BLaER1 treated with 17β-estradiol and CSF1 and Interleukin-3, amounts not matched to agents 10 nM and 100 nM (cell line): ENCODE measurements at regions not wholly inside any gene's neighbourhood (a gene's known extent, or its start where the extent isn't known, plus 50 kb on each side); places are given as distances from the start of the nearest gene placed in this dataset.
A peak's percentile ranks its signal among the peaks of the same experiment; 100 is the strongest.

Experiments
- H3K27ac ChIP-seq, 11 experiments: shearing (Covaris generic); formaldehyde crosslinking; 2 replicates each; pipeline ENCODE4 v1.8.1; 2022
- H3K27me3 ChIP-seq, 11 experiments: shearing (Covaris generic); formaldehyde crosslinking; 2 replicates each; pipeline ENCODE4 v1.8.1; 2022
- H3K36me3 ChIP-seq, 11 experiments: shearing (Covaris generic); formaldehyde crosslinking; 2 replicates each; pipeline ENCODE4 v1.8.1; 2022
- H3K4me1 ChIP-seq, 10 experiments: shearing (Covaris generic); formaldehyde crosslinking; 2 replicates each; pipeline ENCODE4 v1.8.1; 2022
- H3K4me2 ChIP-seq, 11 experiments: shearing (Covaris generic); formaldehyde crosslinking; 2 replicates each; pipeline ENCODE4 v1.8.1; 2022
- H3K4me3 ChIP-seq, 10 experiments: shearing (Covaris generic); formaldehyde crosslinking; 2 replicates each; pipeline ENCODE4 v1.8.1; 2022
- H3K9ac ChIP-seq, 11 experiments: shearing (Covaris generic); formaldehyde crosslinking; 2 replicates each; pipeline ENCODE4 v1.8.1; 2022
- H3K9me3 ChIP-seq, 11 experiments: shearing (Covaris generic); formaldehyde crosslinking; replicated peaks in 1 of 11; 2 replicates each; pipeline ENCODE4 v1.8.1; 2022
- H4K20me1 ChIP-seq, 11 experiments: shearing (Covaris generic); formaldehyde crosslinking; 2 replicates each; pipeline ENCODE4 v1.8.1; 2022
- Cebpa-rat ChIP-seq, 11 experiments: shearing (Covaris generic); IDR thresholded peaks; 2 replicates each; pipeline ENCODE4 v1.8.1; 2022

GRCh38 chr4:180962268-180962667 lies 1280.9 kb upstream of the TENM3 start:
- Histone ChIP-seq H3K36me3 (no peaks in the 10 kb centered on the region), H3K9ac (no peak overlapping the region), H3K4me3 (no peak overlapping the region), H4K20me1 (no peaks in the 10 kb centered on the region), H3K4me1 (no peaks in the 10 kb centered on the region), H3K4me2 (no peak overlapping the region), H3K27ac (no peak overlapping the region), H3K9me3 (no peaks in the 10 kb centered on the region), H3K27me3 (no peaks in the 10 kb centered on the region)
- no peak for TF ChIP-seq Cebpa-rat (IDR thresholded peaks at IDR 0.05)

- Histone ChIP-seq H3K9ac (no peak overlapping the region), H4K20me1 (no peaks in the 10 kb centered on the region), H3K4me3 (no peak overlapping the region), H3K4me2 (no peak overlapping the region), H3K36me3 (no peaks in the 10 kb centered on the region), H3K9me3 (no peaks in the 10 kb centered on the region), H3K27me3 (no peaks in the 10 kb centered on the region), H3K4me1 (no peaks in the 10 kb centered on the region), H3K27ac (no peak overlapping the region)
- TF ChIP-seq Cebpa-rat (IDR thresholded peaks at IDR 0.05) = no peak
These were observed 1276.9 kb upstream of the TENM3 start for GRCh38 chr4:180966312-180966711.

- H4K20me1 ChIP-seq = no peaks in the 10 kb centered on the region
- no peak overlapping the region for H3K9ac ChIP-seq
- H3K4me1 ChIP-seq = no peaks in the 10 kb centered on the region
- H3K27me3 ChIP-seq = no peaks in the 10 kb centered on the region
- no peak for TF ChIP-seq Cebpa-rat (IDR thresholded peaks at IDR 0.05)
- no peak overlapping the region for H3K4me3 ChIP-seq
- H3K4me2 ChIP-seq = no peak overlapping the region
- H3K9me3 ChIP-seq = no peaks in the 10 kb centered on the region
- H3K36me3 ChIP-seq = no peaks in the 10 kb centered on the region
- H3K27ac ChIP-seq = no peak overlapping the region
These were observed 1275.3 kb upstream of the TENM3 start for GRCh38 chr4:180967936-180968335.

- H3K4me1 ChIP-seq = no peaks in the 10 kb centered on the region
- H3K4me3 ChIP-seq = no peak overlapping the region
- no peak overlapping the region for H3K9ac ChIP-seq
- TF ChIP-seq Cebpa-rat (IDR thresholded peaks at IDR 0.05) = no peak
- no peak overlapping the region for H3K4me2 ChIP-seq
- H3K27ac ChIP-seq = no peak overlapping the region
- no peaks in the 10 kb centered on the region for H4K20me1 ChIP-seq
- H3K9me3 ChIP-seq = no peaks in the 10 kb centered on the region
- no peaks in the 10 kb centered on the region for H3K27me3 ChIP-seq
- no peaks in the 10 kb centered on the region for H3K36me3 ChIP-seq
These were observed 1269.3 kb upstream of the TENM3 start for GRCh38 chr4:180973894-180974293.

GRCh38 chr4:180990931-180991330 lies 1252.3 kb upstream of the TENM3 start:
- no peaks in the 10 kb centered on the region for H4K20me1 ChIP-seq
- no peak overlapping the region for H3K27ac ChIP-seq
- H3K9me3 ChIP-seq = no peaks in the 10 kb centered on the region
- no peak overlapping the region for H3K4me2 ChIP-seq
- no peaks in the 10 kb centered on the region for H3K4me1 ChIP-seq
- no peak overlapping the region for H3K4me3 ChIP-seq
- no peak for TF ChIP-seq Cebpa-rat (IDR thresholded peaks at IDR 0.05)
- H3K9ac ChIP-seq = no peak overlapping the region
- no peaks in the 10 kb centered on the region for H3K36me3 ChIP-seq
- H3K27me3 ChIP-seq = no peaks in the 10 kb centered on the region

- no peaks in the 10 kb centered on the region for H3K9me3 ChIP-seq
- no peak overlapping the region for H3K27ac ChIP-seq
- H3K4me3 ChIP-seq = no peak overlapping the region
- H4K20me1 ChIP-seq = no peaks in the 10 kb centered on the region
- H3K4me2 ChIP-seq = no peak overlapping the region
- TF ChIP-seq Cebpa-rat (IDR thresholded peaks at IDR 0.05) = no peak
- H3K9ac ChIP-seq = no peak overlapping the region
- H3K27me3 ChIP-seq = no peaks in the 10 kb centered on the region
- H3K4me1 ChIP-seq = no peaks in the 10 kb centered on the region
- H3K36me3 ChIP-seq = no peaks in the 10 kb centered on the region
These were observed 1249.9 kb upstream of the TENM3 start for GRCh38 chr4:180993244-180993836.

GRCh38 chr4:180994722-180995121 lies 1248.5 kb upstream of the TENM3 start:
- no peak overlapping the region for H3K4me3 ChIP-seq
- H3K27ac ChIP-seq = no peak overlapping the region
- no peaks in the 10 kb centered on the region for H3K4me1 ChIP-seq
- no peak overlapping the region for H3K4me2 ChIP-seq
- H3K9me3 ChIP-seq = no peaks in the 10 kb centered on the region
- TF ChIP-seq Cebpa-rat (IDR thresholded peaks at IDR 0.05) = no peak
- H3K27me3 ChIP-seq = no peaks in the 10 kb centered on the region
- no peaks in the 10 kb centered on the region for H4K20me1 ChIP-seq
- no peak overlapping the region for H3K9ac ChIP-seq
- H3K36me3 ChIP-seq = no peaks in the 10 kb centered on the region

- Histone ChIP-seq H3K36me3 (no peaks in the 10 kb centered on the region), H3K4me1 (no peaks in the 10 kb centered on the region), H3K27me3 (no peaks in the 10 kb centered on the region), H3K9ac (no peak overlapping the region), H3K4me3 (no peak overlapping the region), H4K20me1 (no peaks in the 10 kb centered on the region), H3K27ac (no peak overlapping the region), H3K9me3 (no peaks in the 10 kb centered on the region), H3K4me2 (no peak overlapping the region)
- no peak for TF ChIP-seq Cebpa-rat (IDR thresholded peaks at IDR 0.05)
These were observed 1244.0 kb upstream of the TENM3 start for GRCh38 chr4:180999217-180999616.

- no peaks in the 10 kb centered on the region for H3K36me3 ChIP-seq
- H3K9me3 ChIP-seq = no peaks in the 10 kb centered on the region
- no peak for TF ChIP-seq Cebpa-rat (IDR thresholded peaks at IDR 0.05)
- H3K9ac ChIP-seq = no peak overlapping the region
- H3K27ac ChIP-seq = no peak overlapping the region
- H4K20me1 ChIP-seq = no peaks in the 10 kb centered on the region
- no peaks in the 10 kb centered on the region for H3K27me3 ChIP-seq
- no peak overlapping the region for H3K4me2 ChIP-seq
- H3K4me3 ChIP-seq = no peak overlapping the region
- peaks cover 0 to 8% (median 0%) of the 10 kb centered on the region in 10 experiments; a peak in 3 of 20 replicates for H3K4me1 ChIP-seq
These were observed 1239.1 kb upstream of the TENM3 start for GRCh38 chr4:181004056-181004455.

GRCh38 chr4:181006499-181007260 lies 1236.5 kb upstream of the TENM3 start:
- Histone ChIP-seq H3K4me1 (peaks cover 0 to 8% (median 0%) of the 10 kb centered on the region in 10 experiments; a peak in 3 of 20 replicates), H3K27me3 (no peaks in the 10 kb centered on the region), H3K4me3 (0 out of 20 replicates have a peak overlapping the region, but pooled peaks of 1 of the 10 experiments have one; percentile 24), H3K4me2 (peak overlapping the region; percentile 23 to 62 (median 45); a peak in 18 of 22 replicates), H3K9ac (peak overlapping the region in 2 of 11 experiments; percentile 15 to 38; a peak in 2 of 22 replicates), H3K36me3 (no peaks in the 10 kb centered on the region), H4K20me1 (no peaks in the 10 kb centered on the region), H3K27ac (no peak overlapping the region), H3K9me3 (no peaks in the 10 kb centered on the region)
- TF ChIP-seq Cebpa-rat (IDR thresholded peaks at IDR 0.05) = no peak
